Transverse colon (tissue), 4 donors: ENCODE measurements at regions not wholly inside any gene's neighbourhood (a gene's known extent, or its start where the extent isn't known, plus 50 kb on each side); places are given as distances from the start of the nearest gene placed in this dataset.

ENCODE experiments used
- POLR2A ChIP-seq: fragments of 450-650 bp; IDR thresholded peaks from one replicate; pipeline ENCODE4 v1.6.1; 2016; ENCODE audit warnings: antibody characterized with exemption, mild to moderate bottlenecking, moderate library complexity
- POLR2AphosphoS5 ChIP-seq, 3 donors: sonication (generic); formaldehyde crosslinking; IDR thresholded peaks; one replicate each; pipeline ENCODE4 v1.6.1; 2016; ENCODE audit warnings: antibody characterized with exemption in 3 of 3
- TF ChIP-seq, protein P1 (sequence below), 5 experiments: fragments of 200-600 bp in 3 of 5; fragments of 450-650 bp in 2 of 5; sonication (generic) in 3 of 5; IDR thresholded peaks; 1 replicate in 2 of 5; 2 replicates in 3 of 5; pipeline ENCODE4 v1.5.1; 2016 to 2017; ENCODE audit warnings: antibody characterized with exemption in 5 of 5, inconsistent platforms in 3 of 5, mild to moderate bottlenecking in 2 of 5, moderate library complexity in 1 of 5

GRCh38 chr3:167919590-167919989, 176.1 kb downstream of the GOLIM4 start:
- TF ChIP-seq, protein P1, sequence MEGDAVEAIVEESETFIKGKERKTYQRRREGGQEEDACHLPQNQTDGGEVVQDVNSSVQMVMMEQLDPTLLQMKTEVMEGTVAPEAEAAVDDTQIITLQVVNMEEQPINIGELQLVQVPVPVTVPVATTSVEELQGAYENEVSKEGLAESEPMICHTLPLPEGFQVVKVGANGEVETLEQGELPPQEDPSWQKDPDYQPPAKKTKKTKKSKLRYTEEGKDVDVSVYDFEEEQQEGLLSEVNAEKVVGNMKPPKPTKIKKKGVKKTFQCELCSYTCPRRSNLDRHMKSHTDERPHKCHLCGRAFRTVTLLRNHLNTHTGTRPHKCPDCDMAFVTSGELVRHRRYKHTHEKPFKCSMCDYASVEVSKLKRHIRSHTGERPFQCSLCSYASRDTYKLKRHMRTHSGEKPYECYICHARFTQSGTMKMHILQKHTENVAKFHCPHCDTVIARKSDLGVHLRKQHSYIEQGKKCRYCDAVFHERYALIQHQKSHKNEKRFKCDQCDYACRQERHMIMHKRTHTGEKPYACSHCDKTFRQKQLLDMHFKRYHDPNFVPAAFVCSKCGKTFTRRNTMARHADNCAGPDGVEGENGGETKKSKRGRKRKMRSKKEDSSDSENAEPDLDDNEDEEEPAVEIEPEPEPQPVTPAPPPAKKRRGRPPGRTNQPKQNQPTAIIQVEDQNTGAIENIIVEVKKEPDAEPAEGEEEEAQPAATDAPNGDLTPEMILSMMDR (IDR thresholded peaks at IDR 0.05), result no peak
- no peak for TF ChIP-seq POLR2A
- no peak for TF ChIP-seq POLR2AphosphoS5 (IDR thresholded peaks at IDR 0.05)
